ENCODE measurements at regions not wholly inside any gene's neighbourhood (a gene's known extent, or its start where the extent isn't known, plus 50 kb on each side); places are given as distances from the start of the nearest gene placed in this dataset.

DNA sequence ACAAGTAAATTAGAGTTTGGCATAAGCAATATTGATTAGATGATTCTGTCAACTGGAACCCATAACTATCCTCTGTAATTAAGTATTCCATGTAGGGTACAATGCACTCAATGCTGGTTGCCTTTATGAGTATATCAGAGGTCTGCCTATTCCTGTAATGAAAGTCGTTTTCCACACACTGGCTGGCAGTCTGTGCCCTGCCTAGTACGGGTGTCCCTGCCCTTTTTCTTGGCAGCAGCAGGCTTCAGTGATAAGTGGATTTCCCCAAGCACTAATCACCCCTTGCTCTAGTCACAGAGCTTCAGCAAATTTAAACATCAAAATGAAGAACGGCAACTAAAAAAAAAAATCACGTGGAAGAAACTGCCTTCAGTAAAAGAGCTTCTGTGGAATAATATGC lies 294.8 kb upstream of the STT3B start:
- H3K9me1 ChIP-seq (ENCODE audit: control insufficient read depth, extremely low read depth, insufficient read depth, low read length), result no peaks in the 10 kb centered on the region
- dilution Hi-C loops (cut with MboI; ENCODE audit: extremely low pct_ligation_motif_present, low sequenced_read_pairs), result no loop called here
- FAIRE-seq, result no peak

DNA sequence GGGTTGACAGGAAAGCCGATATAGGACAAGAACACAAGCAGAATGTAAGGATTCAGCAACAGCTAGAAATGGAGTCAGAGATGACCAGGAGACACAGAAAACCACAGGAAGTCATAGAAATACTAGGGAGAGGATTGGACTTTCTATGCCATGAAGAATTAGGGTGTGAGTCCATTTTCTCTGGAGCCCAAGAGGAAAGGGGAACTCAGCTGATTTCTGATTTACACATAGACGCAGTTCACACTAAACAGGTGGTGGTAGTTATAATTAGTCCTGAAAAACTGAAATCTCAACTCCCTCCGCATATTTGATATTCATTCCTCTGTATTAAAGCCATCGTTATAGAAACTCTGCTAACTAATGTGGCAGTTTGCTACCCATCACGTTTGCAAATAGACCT lies 292.7 kb upstream of the STT3B start:
- no peak for FAIRE-seq

More for the DNA sequence above, 294.8 kb upstream of the STT3B start:
- Histone ChIP-seq H3K79me2 (ENCODE audit: control insufficient read depth, insufficient read depth, low read length) (no peaks in the 10 kb centered on the region), H3K27me3 (ENCODE audit: control insufficient read depth, extremely low read depth, insufficient read depth, low read length) (no peaks in the 10 kb centered on the region), H3K9me3 (ENCODE audit: control insufficient read depth, low read depth, low read length) (no peaks in the 10 kb centered on the region), H3K4me3 (ENCODE audit: control insufficient read depth in 2 of 3, extremely low read depth in 1 of 3, insufficient read depth in 2 of 3, low read depth in 1 of 3, low read length in 3 of 3) (no peak overlapping the region), H3K27ac (ENCODE audit: control insufficient read depth, insufficient read depth, low read length) (no peak overlapping the region), H3K36me3 (ENCODE audit: control insufficient read depth in 2 of 2, extremely low read depth in 1 of 2, insufficient read depth in 2 of 2, low read length in 2 of 2) (no peaks in the 10 kb centered on the region), H3K4me2 (ENCODE audit: control insufficient read depth, extremely low read depth, insufficient read depth, low read depth, low read length) (no peak overlapping the region), H3K4me1 (ENCODE audit: control insufficient read depth, extremely low read depth, insufficient read depth, low read length) (peaks cover 17% of the 10 kb centered on the region), H4K20me1 (ENCODE audit: control insufficient read depth, extremely low read depth, insufficient read depth, low read length) (no peaks in the 10 kb centered on the region), H3K9ac (ENCODE audit: control insufficient read depth, extremely low read depth, insufficient read depth, low read length) (no peak overlapping the region), H2AFZ (ENCODE audit: control insufficient read depth, low read length) (no peak overlapping the region)
- DNase-seq (ENCODE audit: low read depth, low spot score), result no peak
- TF ChIP-seq, protein P1, sequence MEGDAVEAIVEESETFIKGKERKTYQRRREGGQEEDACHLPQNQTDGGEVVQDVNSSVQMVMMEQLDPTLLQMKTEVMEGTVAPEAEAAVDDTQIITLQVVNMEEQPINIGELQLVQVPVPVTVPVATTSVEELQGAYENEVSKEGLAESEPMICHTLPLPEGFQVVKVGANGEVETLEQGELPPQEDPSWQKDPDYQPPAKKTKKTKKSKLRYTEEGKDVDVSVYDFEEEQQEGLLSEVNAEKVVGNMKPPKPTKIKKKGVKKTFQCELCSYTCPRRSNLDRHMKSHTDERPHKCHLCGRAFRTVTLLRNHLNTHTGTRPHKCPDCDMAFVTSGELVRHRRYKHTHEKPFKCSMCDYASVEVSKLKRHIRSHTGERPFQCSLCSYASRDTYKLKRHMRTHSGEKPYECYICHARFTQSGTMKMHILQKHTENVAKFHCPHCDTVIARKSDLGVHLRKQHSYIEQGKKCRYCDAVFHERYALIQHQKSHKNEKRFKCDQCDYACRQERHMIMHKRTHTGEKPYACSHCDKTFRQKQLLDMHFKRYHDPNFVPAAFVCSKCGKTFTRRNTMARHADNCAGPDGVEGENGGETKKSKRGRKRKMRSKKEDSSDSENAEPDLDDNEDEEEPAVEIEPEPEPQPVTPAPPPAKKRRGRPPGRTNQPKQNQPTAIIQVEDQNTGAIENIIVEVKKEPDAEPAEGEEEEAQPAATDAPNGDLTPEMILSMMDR (optimal IDR thresholded peaks at IDR 0.05 in 1 of 3, IDR thresholded peaks at IDR 0.05 in 1 of 3, conservative IDR thresholded peaks at IDR 0.05 in 1 of 3; ENCODE audit: extremely low read depth in 1 of 3, insufficient read depth in 2 of 3, low read length in 3 of 3), result no peak
- no peak for TF ChIP-seq EZH2 (IDR thresholded peaks at IDR 0.05; ENCODE audit: low read length)

More for the DNA sequence above, 292.7 kb upstream of the STT3B start:
- no peaks in the 10 kb centered on the region for H3K9me1 ChIP-seq (ENCODE audit: control insufficient read depth, extremely low read depth, insufficient read depth, low read length)
- H3K4me3 ChIP-seq (ENCODE audit: control insufficient read depth in 2 of 3, extremely low read depth in 1 of 3, insufficient read depth in 2 of 3, low read depth in 1 of 3, low read length in 3 of 3), result no peak overlapping the region
- no peaks in the 10 kb centered on the region for H3K9me3 ChIP-seq (ENCODE audit: control insufficient read depth, low read depth, low read length)
- no peaks in the 10 kb centered on the region for H3K79me2 ChIP-seq (ENCODE audit: control insufficient read depth, insufficient read depth, low read length)
- no peaks in the 10 kb centered on the region for H3K27me3 ChIP-seq (ENCODE audit: control insufficient read depth, extremely low read depth, insufficient read depth, low read length)
- H3K36me3 ChIP-seq (ENCODE audit: control insufficient read depth in 2 of 2, extremely low read depth in 1 of 2, insufficient read depth in 2 of 2, low read length in 2 of 2), result no peaks in the 10 kb centered on the region
- no peak overlapping the region for H3K9ac ChIP-seq (ENCODE audit: control insufficient read depth, extremely low read depth, insufficient read depth, low read length)
- no peak for TF ChIP-seq EZH2 (IDR thresholded peaks at IDR 0.05; ENCODE audit: low read length)
- TF ChIP-seq, protein P1 (optimal IDR thresholded peaks at IDR 0.05 in 1 of 3, IDR thresholded peaks at IDR 0.05 in 1 of 3, conservative IDR thresholded peaks at IDR 0.05 in 1 of 3; ENCODE audit: extremely low read depth in 1 of 3, insufficient read depth in 2 of 3, low read length in 3 of 3), result no peak
- dilution Hi-C loops (cut with MboI; ENCODE audit: extremely low pct_ligation_motif_present, low sequenced_read_pairs), result no loop called here
- no peaks in the 10 kb centered on the region for H4K20me1 ChIP-seq (ENCODE audit: control insufficient read depth, extremely low read depth, insufficient read depth, low read length)
- H3K27ac ChIP-seq (ENCODE audit: control insufficient read depth, insufficient read depth, low read length), result no peak overlapping the region
- no peak overlapping the region for H2AFZ ChIP-seq (ENCODE audit: control insufficient read depth, low read length)
- H3K4me1 ChIP-seq (ENCODE audit: control insufficient read depth, extremely low read depth, insufficient read depth, low read length), result peaks cover 7% of the 10 kb centered on the region
- no peak overlapping the region for H3K4me2 ChIP-seq (ENCODE audit: control insufficient read depth, extremely low read depth, insufficient read depth, low read depth, low read length)
- no peak for DNase-seq (ENCODE audit: low read depth, low spot score)

Data from keratinocyte (primary cell).